GM18951 (cell line): ENCODE measurements at regions not wholly inside any gene's neighbourhood (a gene's known extent, or its start where the extent isn't known, plus 50 kb on each side); places are given as distances from the start of the nearest gene placed in this dataset.

Experiments used
- POLR2A ChIP-seq: IDR thresholded peaks from 4 replicates; pipeline ENCODE4 v1.6.1; 2011; ENCODE audit warnings: mild to moderate bottlenecking; ENCODE audit not compliant: insufficient read length, insufficient read depth; ENCODE audit errors: extremely low read depth
- in situ Hi-C: fragments of 300-500 bp; cut with MboI; formaldehyde crosslinking; loops from one replicate; pipeline ENCODE4 v1.12.0; 2022; ENCODE audit warnings: low sequenced_read_pairs, mixed read lengths, inconsistent platforms; ENCODE audit not compliant: unreplicated experiment

- TF ChIP-seq POLR2A, result no peak
- in situ Hi-C loops, result no loop called here
These were observed 226.6 kb upstream of the AGAP1 start for GRCh38 chr2:235267251-235267650.

DNA sequence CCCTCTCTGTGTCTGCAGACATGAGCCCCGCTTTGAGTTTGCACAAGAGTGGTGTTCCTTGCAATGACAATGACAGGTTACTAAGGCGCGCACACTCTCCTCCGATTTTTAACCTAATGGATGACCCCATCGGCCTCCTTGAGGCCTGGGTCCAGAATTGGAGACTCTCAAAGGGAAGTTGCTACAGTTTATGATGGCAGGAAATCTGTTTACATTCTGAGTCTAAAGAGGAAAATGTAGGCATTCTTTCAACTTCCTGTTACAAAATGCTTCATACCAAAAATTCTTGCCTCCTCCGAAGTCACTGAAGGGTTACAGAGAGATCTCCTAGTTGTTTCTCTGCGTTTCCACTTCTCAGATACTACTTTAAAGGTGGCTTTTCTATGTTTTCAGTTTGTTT lies 225.3 kb upstream of the AGAP1 start:
- in situ Hi-C loops, result no loop called here
- no peak for TF ChIP-seq POLR2A

DNA sequence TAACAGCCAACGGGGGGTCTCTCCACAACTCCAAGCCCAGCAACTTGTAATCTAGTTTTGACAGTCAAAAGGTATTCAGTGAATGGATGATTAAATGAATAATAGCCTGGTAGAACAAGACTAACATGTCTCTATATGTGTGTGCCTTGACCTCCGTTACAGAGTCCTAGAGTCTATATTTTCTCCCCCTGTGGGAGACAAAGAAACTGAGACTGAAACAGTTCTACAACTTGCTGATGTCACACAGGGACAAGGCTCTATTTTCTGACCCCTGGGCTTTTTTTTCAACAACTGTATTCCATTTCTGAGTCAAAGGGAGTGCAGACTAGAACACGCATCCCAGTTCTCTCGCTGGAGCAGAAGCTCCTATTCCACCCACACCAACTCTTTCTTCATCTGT lies 223.6 kb upstream of the AGAP1 start:
- in situ Hi-C loops, result no loop called here
- no peak for TF ChIP-seq POLR2A

GRCh38 chr2:235270956-235271355 lies 222.9 kb upstream of the AGAP1 start:
- TF ChIP-seq POLR2A, result no peak
- in situ Hi-C loops, result no loop called here

DNA sequence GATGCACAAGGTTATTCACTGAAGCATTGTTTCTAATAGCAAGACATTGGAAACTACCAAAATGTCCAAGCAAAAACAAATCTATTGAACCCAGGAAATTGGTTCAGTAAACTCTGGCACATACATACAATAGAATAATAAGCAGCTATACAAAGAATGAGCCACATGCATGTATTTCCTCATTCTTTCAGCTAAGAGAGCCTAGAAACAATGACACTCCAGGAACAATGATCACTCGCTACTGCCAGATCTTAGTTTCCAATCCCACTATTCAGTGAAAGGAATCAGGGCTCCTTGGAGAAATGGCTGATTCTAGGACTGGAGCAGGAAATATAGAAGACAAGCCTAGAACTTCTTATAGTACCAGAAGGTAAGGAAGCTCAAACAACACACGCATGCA lies 221.9 kb upstream of the AGAP1 start:
- in situ Hi-C loops, result no loop called here
- TF ChIP-seq POLR2A, result no peak

GRCh38 chr2:235274023-235274422 lies 219.8 kb upstream of the AGAP1 start:
- in situ Hi-C loops, result no loop called here
- TF ChIP-seq POLR2A, result no peak

DNA sequence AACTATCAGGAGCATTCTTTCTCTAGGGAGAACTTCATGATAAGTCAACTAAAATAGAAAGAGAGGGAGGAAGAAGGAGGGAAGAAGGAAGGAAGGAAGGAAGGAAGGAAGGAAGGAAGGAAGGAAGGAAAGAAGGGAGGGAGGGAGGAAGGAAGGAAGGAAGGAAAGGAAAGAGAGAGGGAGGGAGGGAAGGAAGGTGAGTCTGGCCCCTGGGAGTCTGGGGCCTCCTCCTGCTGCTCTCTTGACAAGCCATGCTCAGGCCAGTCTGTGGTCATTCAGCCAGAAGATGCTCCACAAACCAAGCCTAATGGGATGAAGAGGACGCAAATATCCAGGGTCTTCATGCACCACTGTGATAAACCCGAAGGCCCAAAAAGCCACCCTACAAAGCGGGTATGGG lies 216.4 kb upstream of the AGAP1 start:
- in situ Hi-C loops, result no loop called here
- no peak for TF ChIP-seq POLR2A

- no peak for TF ChIP-seq POLR2A
- in situ Hi-C loops, result no loop called here
These were observed 215.0 kb upstream of the AGAP1 start for GRCh38 chr2:235278771-235279355.

GRCh38 chr2:235279965-235280364 lies 213.9 kb upstream of the AGAP1 start:
- in situ Hi-C loops, result no loop called here

DNA sequence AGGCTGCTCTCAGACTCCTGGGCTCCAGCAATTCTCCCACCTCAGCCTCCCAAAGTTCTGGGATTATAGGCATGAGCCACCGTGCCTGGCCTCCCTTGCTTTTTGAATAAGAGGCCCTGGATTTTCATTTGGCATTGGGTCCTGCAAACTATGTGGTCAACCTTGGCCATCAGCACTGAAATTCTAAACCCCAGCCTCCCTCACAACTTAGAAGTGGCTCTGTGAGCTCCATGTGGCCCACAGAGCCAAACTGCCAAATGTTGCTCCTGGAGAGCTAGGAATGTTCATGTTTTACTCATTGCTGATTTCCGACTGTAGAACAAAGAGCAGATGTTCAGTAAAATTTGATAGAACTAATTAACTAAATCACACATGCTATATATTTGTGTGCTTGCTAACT lies 210.6 kb upstream of the AGAP1 start:
- TF ChIP-seq POLR2A, result no peak
- in situ Hi-C loops, result no loop called here

More at GRCh38 chr2:235279965-235280364, 213.9 kb upstream of the AGAP1 start:
- no peak for TF ChIP-seq POLR2A

DNA sequence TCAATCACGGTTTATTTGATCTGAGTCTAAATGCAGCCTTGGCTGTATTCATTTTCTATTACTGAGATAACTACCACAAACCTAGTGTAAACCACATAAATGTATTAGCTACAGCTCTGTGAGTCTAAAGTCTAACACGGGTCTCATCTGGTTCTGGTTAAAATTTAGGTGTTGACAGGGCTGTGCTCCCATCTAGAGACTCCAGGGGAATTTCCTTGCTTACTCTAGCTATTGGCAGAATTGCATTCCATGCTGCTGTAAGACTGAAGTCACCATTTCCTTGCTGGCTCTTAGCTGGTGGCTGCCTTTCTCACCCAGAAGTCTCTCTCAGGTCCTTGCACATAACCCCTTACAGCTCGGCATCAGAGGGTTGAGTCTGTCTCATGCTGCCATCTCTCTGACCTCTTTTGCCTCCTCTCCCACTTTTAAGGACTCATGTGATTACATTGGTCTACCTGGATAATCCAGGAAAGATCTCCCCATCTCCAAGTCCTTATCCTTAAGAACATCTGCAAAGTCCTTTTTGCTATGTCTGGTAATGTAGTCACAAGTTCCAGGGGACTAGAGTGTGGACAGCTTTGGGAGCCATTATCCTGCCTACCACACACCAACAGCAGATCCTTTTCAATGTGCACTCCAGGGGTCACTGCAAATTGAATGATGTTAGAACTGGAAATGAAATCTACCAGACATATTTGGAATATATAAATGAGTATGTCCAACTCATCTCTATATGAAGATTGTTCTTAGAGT lies 207.0 kb upstream of the AGAP1 start:
- in situ Hi-C loops, result no loop called here
- TF ChIP-seq POLR2A, result no peak

DNA sequence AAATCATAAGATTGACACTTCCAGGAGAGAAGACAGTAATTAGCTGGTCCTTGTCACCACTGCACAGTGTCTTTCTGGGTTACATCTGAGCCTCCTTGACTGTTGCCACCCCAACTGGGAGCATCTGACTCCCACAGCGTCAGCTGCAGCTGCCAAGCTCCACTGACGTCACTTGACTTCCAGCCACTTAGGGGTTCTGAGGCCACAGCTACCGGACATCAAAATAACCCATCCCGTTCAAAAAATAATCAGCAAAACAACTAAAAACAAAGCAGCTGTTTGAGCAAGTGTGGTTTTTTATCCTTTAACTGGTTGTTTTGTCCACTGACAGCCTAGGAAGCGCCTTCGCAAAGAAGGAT lies 206.5 kb upstream of the AGAP1 start:
- in situ Hi-C loops, result no loop called here

DNA sequence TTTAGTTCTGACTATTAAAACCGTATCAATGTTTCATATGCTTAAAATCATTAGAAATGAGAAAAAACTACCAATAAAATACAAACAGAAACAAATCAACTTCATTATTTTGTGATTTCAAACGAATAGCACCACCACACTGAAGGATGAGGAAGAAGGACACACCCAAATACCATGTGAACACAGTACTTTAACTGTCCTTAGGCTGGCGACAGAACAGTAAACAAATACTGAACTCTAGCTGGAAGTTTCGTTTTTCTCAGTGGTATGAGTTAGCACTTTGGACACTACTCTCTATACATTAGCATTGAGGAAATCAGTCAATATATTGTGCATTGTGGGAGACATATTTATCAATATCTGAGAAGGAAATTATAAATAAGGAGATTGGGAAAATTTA lies 202.4 kb upstream of the AGAP1 start:
- in situ Hi-C loops, result no loop called here
- TF ChIP-seq POLR2A, result no peak

More for the DNA sequence above, 206.5 kb upstream of the AGAP1 start:
- TF ChIP-seq POLR2A, result no peak

GRCh38 chr2:235293061-235293460 lies 200.8 kb upstream of the AGAP1 start:
- TF ChIP-seq POLR2A, result no peak
- in situ Hi-C loops, result no loop called here
